ENCODE measurements at regions not wholly inside any gene's neighbourhood (a gene's known extent, or its start where the extent isn't known, plus 50 kb on each side); places are given as distances from the start of the nearest gene placed in this dataset.

- Histone ChIP-seq H3K4me3 (replicated peaks; ENCODE audit: insufficient read depth, low read length) (no peak overlapping the region), H3K27ac (replicated peaks) (no peak overlapping the region), H3K27me3 (ENCODE audit: insufficient read depth, poor library complexity, severe bottlenecking) (no peaks in the 10 kb centered on the region)
- no peak for DNase-seq (ENCODE audit: low read depth in 1 of 2, low spot score in 1 of 2)
- no peak for TF ChIP-seq REST (IDR thresholded peaks at IDR 0.05; ENCODE audit: insufficient replicate concordance, low read depth)
Observed at GRCh38 chr16:64167936-64168335, 953.9 kb downstream of the CDH11 start.

DNA sequence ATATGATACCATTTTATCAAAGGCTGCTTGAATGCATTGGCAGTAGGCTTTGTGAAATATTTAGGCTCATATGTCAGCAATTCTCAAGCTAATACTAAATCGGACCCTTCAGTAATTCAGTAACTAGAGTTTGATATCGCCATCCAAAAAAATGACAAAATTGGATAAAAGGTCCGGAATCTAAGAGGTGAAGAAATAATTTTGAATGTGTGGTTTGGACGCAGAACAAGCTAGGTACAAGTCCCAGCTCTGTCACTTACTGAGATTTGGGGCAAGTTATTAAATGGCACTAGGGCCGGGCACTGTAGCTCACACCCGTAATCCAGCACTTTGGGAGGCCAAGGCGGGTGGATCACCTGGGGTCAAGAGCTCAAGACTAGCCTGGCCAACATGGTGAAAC is 956.5 kb downstream of the CDH11 start:
- no peak overlapping the region for H3K4me3 ChIP-seq (replicated peaks; ENCODE audit: insufficient read depth, low read length)
- DNase-seq (ENCODE audit: low read depth in 1 of 2, low spot score in 1 of 2): no peak
- H3K27me3 ChIP-seq (ENCODE audit: insufficient read depth, poor library complexity, severe bottlenecking): no peaks in the 10 kb centered on the region
- no peak for TF ChIP-seq GABPA (IDR thresholded peaks at IDR 0.05; ENCODE audit: low read depth)
- TF ChIP-seq POLR2AphosphoS5 (IDR thresholded peaks at IDR 0.05; ENCODE audit: low read depth): no peak
- TF ChIP-seq REST (IDR thresholded peaks at IDR 0.05; ENCODE audit: insufficient replicate concordance, low read depth): no peak
- no peak for TF ChIP-seq SPI1 (IDR thresholded peaks at IDR 0.05; ENCODE audit: borderline replicate concordance, low read depth)
- no peak for TF ChIP-seq CTCF (IDR thresholded peaks at IDR 0.05; ENCODE audit: insufficient read depth, low read length)
- no peak overlapping the region for H3K27ac ChIP-seq (replicated peaks)

GRCh38 chr16:64162613-64163375 is 959.1 kb downstream of the CDH11 start:
- TF ChIP-seq SPI1 (IDR thresholded peaks at IDR 0.05; ENCODE audit: borderline replicate concordance, low read depth): no peak
- no peak for TF ChIP-seq CTCF (IDR thresholded peaks at IDR 0.05; ENCODE audit: insufficient read depth, low read length)
- no peak for TF ChIP-seq POLR2AphosphoS5 (IDR thresholded peaks at IDR 0.05; ENCODE audit: low read depth)
- TF ChIP-seq GABPA (IDR thresholded peaks at IDR 0.05; ENCODE audit: low read depth): no peak
- TF ChIP-seq REST (IDR thresholded peaks at IDR 0.05; ENCODE audit: insufficient replicate concordance, low read depth): no peak
- no peak overlapping the region for H3K27ac ChIP-seq (replicated peaks)
- H3K27me3 ChIP-seq (ENCODE audit: insufficient read depth, poor library complexity, severe bottlenecking): no peaks in the 10 kb centered on the region
- H3K4me3 ChIP-seq (replicated peaks; ENCODE audit: insufficient read depth, low read length): no peak overlapping the region
- DNase-seq (ENCODE audit: low read depth in 1 of 2, low spot score in 1 of 2): no peak

Measured in HL-60 (cell line).